Activated naive CD8-positive, alpha-beta T cell treated with anti-CD3 and anti-CD28 coated beads, Interleukin-2, amount 50 U/mL, for 24 hours (primary cell): ENCODE measurements at regions not wholly inside any gene's neighbourhood (a gene's known extent, or its start where the extent isn't known, plus 50 kb on each side); places are given as distances from the start of the nearest gene placed in this dataset.
"Not testable (repeated sequence)": the region's sequence is repeated elsewhere in the genome, so short reads cannot be mapped to it uniquely, and the experiment has no call there.

Experiments
- ATAC-seq: fragments of 150-1000 bp; cut with Tn5 transposase; one replicate; pipeline ENCODE4 v1.10.0; 2021
- DNase-seq: peaks from one replicate; pipeline ENCODE4 v3.0.0; 2021
- H3K27ac Mint-ChIP-seq: one replicate; pipeline ENCODE4 v1.8.0; 2021; ENCODE audit warnings: mild to moderate bottlenecking, mixed read lengths
- H3K27me3 Mint-ChIP-seq: one replicate; pipeline ENCODE4 v1.8.0; 2021; ENCODE audit warnings: mixed read lengths
- H3K36me3 Mint-ChIP-seq: one replicate; pipeline ENCODE4 v1.8.0; 2021; ENCODE audit warnings: low read depth, mixed read lengths
- H3K4me1 Mint-ChIP-seq: one replicate; pipeline ENCODE4 v1.8.0; 2021; ENCODE audit warnings: mixed read lengths
- H3K4me3 Mint-ChIP-seq: one replicate; pipeline ENCODE4 v1.8.0; 2021; ENCODE audit warnings: mild to moderate bottlenecking, moderate library complexity, mixed read lengths
- H3K9me3 Mint-ChIP-seq: one replicate; pipeline ENCODE4 v1.8.0; 2021; ENCODE audit warnings: mixed read lengths

DNA sequence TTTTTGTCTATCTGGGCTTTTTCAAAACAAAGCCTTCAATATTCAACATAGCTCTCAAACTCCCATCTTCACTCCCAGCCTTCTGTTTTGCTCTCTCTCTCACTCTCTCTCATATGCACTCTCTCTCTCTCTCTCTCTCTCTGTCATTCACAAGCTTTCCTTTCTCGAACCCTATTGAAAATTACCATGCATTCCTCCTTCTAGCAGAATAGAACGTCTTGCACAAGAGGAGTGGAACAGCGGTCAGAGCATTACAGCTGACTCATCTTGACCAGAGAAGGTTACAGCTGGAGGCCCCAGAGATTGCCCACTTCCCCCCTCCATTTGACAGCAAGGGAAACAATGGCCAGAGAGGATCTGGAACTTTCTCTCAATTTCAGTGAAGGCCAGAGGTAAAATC lies 51.0 kb upstream of the LIFR start:
- H3K4me3 Mint-ChIP-seq: no peak overlapping the region
- H3K36me3 Mint-ChIP-seq: no peaks in the 10 kb centered on the region
- no peaks in the 10 kb centered on the region for H3K9me3 Mint-ChIP-seq
- H3K27ac Mint-ChIP-seq: no peak overlapping the region
- no peak for DNase-seq
- no peak for ATAC-seq
- H3K4me1 Mint-ChIP-seq: no peaks in the 10 kb centered on the region
- peaks cover 18% of the 10 kb centered on the region for H3K27me3 Mint-ChIP-seq

DNA sequence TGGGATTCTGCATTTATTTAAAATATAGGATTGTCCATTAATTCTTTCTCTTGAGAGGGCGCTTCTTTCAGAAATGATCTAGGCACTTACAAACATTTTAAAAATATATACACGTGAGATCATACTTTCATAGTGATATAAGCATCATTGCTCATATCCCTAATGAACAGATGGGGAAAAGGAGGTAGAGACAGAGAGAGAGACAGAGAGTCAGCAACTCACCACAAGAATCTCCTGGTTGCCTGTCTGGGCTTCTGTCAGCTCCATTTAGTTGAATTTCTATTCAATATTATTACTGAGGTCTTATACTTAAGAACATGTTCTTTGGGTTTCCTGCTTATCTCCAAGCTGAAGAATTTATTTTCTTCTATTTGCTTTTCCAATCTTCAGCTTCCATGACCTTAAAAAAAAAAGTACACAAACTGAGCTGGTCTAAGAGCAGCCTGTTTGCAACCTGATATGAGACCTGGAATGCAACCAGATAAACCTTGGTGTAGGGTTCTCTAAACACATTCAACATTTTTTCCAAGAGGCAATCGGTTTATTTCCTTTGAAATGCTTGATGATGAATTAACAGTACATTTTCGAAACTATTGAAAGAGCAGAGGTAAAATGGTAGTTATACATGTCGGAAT lies 51.6 kb upstream of the LIFR start:
- Mint-ChIP-seq H3K4me3 (no peak overlapping the region), H3K36me3 (no peaks in the 10 kb centered on the region), H3K27ac (no peak overlapping the region), H3K27me3 (peaks cover 18% of the 10 kb centered on the region), H3K9me3 (no peaks in the 10 kb centered on the region), H3K4me1 (no peaks in the 10 kb centered on the region)
- ATAC-seq: no peak
- no peak for DNase-seq

DNA sequence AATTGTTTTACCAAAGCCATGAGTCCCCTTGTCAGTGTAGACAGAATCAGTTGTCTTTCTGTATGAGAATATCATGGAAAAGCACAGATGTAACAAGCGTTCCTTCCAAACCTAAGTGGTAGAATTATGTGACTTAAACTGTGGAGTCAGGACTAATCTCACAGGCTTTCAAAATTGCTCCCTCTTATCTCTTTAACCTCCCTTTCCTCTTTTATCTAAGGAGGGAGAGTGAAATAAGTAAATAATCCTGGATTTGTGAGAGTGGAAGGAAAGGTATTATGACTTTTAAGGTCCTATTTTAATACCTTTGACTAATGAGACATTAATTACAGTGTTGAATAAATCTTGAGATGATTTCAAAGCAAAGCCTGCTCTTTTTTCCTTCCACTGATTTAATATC lies 52.4 kb upstream of the LIFR start:
- Mint-ChIP-seq H3K27ac (no peak overlapping the region), H3K4me3 (no peak overlapping the region), H3K4me1 (no peaks in the 10 kb centered on the region), H3K27me3 (peaks cover 18% of the 10 kb centered on the region), H3K9me3 (no peaks in the 10 kb centered on the region), H3K36me3 (no peaks in the 10 kb centered on the region)
- no peak for ATAC-seq
- no peak for DNase-seq

DNA sequence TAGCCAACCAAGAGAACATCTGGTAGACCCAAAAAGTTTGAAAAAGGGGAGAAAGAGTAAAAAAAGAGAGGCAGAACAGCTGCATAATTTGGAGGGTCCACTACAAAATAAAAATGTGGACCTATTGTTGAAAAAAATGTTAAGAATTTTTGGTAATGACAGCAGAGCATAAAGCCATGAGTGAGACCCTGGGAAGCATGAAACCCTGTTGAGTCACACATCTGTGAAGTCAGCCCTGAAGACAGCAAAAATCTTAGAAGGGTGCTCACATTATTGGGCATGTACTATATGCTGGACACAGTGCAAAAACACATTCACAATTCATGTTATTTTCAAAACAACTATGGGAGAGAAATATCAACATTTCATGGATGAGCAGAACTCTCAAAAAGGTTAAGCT lies 56.4 kb upstream of the LIFR start:
- no peak overlapping the region for H3K27ac Mint-ChIP-seq
- DNase-seq (no peak), ATAC-seq (no peak)
- H3K4me3 Mint-ChIP-seq: no peak overlapping the region
- H3K9me3 Mint-ChIP-seq: peaks cover 6% of the 10 kb centered on the region
- H3K36me3 Mint-ChIP-seq: no peaks in the 10 kb centered on the region
- H3K27me3 Mint-ChIP-seq: peaks cover 4% of the 10 kb centered on the region
- no peaks in the 10 kb centered on the region for H3K4me1 Mint-ChIP-seq

DNA sequence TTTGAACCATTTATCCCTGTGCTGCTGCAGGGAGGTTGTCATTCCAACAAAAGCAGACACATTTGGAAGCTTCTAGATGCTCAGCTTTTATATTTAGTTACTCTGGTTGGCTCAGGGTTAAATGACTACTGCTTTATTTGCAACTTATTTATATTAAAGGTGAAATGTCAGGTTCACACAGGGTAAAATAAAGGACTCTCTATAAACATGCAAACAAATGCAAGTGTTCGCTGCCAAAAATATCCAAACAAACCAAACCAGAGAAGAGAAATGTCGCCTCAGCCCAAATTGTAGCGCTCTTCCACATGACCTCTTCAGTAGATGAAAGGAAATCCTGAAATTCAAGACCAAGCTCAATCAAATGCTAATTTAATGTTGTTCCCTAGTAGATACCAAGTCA lies 57.0 kb upstream of the LIFR start:
- Mint-ChIP-seq H3K27me3 (peaks cover 4% of the 10 kb centered on the region), H3K36me3 (no peaks in the 10 kb centered on the region), H3K9me3 (peaks cover 7% of the 10 kb centered on the region), H3K4me3 (no peak overlapping the region), H3K27ac (no peak overlapping the region), H3K4me1 (no peaks in the 10 kb centered on the region)
- DNase-seq (no peak), ATAC-seq (no peak)

DNA sequence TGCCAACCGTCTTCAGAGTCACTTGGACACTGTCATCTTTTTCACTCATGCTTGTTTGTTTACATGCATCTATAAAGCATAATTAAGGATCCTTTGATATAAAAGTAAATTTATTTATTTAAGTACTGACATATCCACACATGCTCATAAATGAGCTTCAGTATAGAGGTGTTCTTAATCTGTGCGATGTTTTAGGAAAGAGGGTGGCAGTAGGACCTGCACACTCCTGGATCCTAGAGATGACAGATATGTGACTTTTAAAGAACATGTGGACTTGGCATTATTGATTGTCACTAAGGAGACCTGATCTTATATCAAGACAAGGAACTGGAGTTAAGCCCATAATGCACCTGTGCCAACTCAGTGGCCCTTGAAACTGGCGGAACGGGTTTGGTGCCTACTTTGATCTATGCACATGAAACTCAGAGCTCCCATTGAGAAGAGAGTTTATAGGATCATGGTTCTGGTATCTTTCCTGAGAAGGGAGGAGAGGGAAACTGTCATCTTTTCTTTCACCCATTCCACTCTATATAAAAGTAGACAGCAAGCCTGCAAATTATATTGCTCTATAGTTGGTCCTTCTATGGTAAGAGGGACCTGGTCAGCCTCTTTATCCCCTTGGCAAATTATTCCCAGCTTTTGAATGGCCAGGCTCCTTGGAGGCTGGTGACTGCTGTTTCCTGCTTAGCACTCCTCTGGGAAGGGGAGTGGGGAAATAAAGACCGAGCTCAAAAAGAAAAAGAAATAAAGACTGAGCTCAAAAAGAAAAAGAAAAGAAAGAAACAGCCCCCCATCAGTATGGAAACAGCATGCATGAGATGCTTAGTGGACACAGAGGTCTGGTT lies 57.8 kb upstream of the LIFR start:
- H3K27ac Mint-ChIP-seq: no peak overlapping the region
- H3K27me3 Mint-ChIP-seq: no peaks in the 10 kb centered on the region
- ATAC-seq (no peak), DNase-seq (no peak)
- peaks cover 13% of the 10 kb centered on the region for H3K9me3 Mint-ChIP-seq
- no peaks in the 10 kb centered on the region for H3K36me3 Mint-ChIP-seq
- H3K4me3 Mint-ChIP-seq: no peak overlapping the region
- no peaks in the 10 kb centered on the region for H3K4me1 Mint-ChIP-seq

DNA sequence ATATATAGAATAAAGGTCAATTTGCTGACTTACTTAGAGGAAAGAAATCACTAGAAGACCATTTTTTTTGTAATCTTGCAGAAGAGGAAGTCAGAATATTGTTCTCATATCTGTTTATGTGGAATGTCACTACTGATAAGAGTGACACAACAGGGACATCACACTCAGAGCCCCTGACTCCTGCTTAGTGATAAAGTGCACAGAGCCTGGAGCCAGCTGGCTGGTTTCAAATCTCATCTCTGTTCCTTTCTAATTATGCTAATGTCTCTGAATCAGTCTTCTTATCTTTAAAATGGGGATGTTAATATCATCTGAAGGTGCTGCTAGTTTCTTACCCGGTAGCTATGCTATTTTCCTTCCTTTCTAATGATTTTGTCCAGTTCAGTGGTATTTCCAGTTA lies 58.6 kb upstream of the LIFR start:
- ATAC-seq (no peak), DNase-seq (no peak)
- Mint-ChIP-seq H3K27ac (no peak overlapping the region), H3K36me3 (no peaks in the 10 kb centered on the region), H3K27me3 (no peaks in the 10 kb centered on the region), H3K9me3 (peaks cover 16% of the 10 kb centered on the region), H3K4me3 (no peak overlapping the region), H3K4me1 (no peaks in the 10 kb centered on the region)

DNA sequence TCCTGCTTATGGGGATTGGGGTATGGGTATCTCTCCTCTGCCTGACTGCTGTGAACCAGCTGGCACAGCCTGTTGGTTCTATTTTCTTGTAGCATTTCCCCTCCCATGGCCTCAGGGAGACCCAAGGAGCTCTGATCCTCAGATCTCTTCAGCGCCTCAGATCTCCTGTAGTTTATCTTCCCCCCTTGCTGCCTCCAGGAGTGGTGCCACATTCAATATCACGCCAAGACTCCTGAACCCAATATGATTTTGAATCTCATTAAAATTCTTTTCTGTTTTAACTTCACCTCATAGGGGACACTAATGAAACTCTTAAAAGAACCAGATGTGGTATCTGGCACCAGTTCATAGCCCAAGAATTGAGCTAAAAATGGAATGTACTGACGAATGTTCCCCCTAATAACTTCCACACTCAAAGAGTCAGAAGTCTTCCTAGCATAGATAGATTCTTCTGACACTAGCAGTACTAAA lies 59.6 kb upstream of the LIFR start:
- no peak for ATAC-seq
- Mint-ChIP-seq H3K27ac (no peak overlapping the region), H3K9me3 (peaks cover 21% of the 10 kb centered on the region), H3K4me3 (no peak overlapping the region), H3K27me3 (no peaks in the 10 kb centered on the region), H3K4me1 (no peaks in the 10 kb centered on the region), H3K36me3 (no peaks in the 10 kb centered on the region)
- DNase-seq: no peak

DNA sequence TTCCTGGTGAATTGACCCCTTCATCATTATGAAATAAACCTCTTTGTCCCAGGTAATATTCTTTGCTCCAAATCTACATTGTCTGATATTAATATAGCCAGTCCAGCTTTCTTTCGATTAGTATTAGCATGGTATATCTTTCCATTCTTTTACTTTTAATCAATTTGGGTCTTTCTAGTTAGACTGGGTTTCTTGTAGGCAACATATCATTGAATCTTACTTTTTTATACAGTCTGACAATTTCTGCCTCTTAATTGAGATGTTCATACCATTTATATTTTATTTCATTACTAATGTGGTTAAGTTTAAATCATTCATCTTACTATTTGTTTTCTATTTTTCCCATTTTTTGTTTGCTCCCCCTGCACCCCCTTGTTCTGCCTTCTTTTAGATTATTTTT lies 61.7 kb upstream of the LIFR start:
- Mint-ChIP-seq H3K27ac (no peak overlapping the region), H3K9me3 (peaks cover 25% of the 10 kb centered on the region), H3K4me1 (no peaks in the 10 kb centered on the region), H3K27me3 (no peaks in the 10 kb centered on the region), H3K4me3 (no peak overlapping the region), H3K36me3 (no peaks in the 10 kb centered on the region)
- DNase-seq: no peak
- ATAC-seq: no peak

DNA sequence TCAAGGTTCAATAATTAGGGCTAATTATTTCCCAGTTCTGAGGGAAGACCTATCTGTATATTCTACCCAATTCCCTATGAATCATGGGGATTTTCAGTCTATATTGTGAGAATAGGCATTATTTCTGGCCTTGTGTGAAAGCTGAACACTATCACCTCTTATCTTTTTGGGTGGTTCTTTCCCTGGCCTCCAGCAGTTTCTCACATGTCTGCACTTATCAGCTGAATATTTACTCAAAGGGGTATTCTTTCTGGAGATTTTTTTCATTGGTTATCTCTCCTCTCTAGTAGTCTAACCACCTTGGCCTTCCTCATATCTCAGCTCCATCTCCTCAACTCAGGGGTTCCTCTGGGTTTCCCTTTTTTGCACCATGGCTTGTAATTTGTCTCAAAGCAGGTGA lies 64.9 kb upstream of the LIFR start:
- Mint-ChIP-seq H3K4me3 (no peak overlapping the region), H3K4me1 (no peaks in the 10 kb centered on the region), H3K27ac (no peak overlapping the region), H3K27me3 (peaks cover 4% of the 10 kb centered on the region), H3K36me3 (no peaks in the 10 kb centered on the region), H3K9me3 (peaks cover 22% of the 10 kb centered on the region)
- no peak for ATAC-seq
- DNase-seq: no peak

DNA sequence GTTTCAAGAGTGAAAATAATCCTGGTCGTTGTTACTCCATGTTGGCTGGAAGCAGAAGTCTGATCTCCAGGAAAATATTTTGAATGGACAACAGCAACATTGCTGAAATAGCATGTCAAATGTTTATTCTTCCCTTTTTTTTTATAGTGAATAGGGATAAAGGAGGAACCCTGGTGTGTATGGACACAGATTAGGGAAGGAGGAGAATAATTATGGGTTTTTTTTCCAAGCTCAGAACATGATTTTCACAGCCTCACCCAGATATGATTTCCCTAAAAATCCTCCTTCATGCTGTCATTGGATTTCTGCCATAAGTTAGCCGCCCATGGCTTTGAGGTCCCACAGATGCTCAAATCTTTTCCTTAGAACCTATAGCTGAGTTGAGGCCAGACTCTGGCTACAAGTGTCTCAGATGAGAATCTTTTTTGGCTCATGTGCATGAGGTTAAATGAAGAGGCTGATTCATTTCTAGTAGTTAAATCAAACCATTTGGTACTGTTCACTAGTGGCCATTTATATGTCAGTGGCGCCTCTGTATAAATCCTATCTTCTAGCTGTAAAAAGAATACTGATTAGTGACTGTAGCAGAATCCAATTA lies 65.5 kb upstream of the LIFR start:
- Mint-ChIP-seq H3K27me3 (peaks cover 4% of the 10 kb centered on the region), H3K4me3 (no peak overlapping the region), H3K36me3 (no peaks in the 10 kb centered on the region), H3K4me1 (no peaks in the 10 kb centered on the region), H3K27ac (no peak overlapping the region), H3K9me3 (peaks cover 19% of the 10 kb centered on the region)
- no peak for DNase-seq
- no peak for ATAC-seq

DNA sequence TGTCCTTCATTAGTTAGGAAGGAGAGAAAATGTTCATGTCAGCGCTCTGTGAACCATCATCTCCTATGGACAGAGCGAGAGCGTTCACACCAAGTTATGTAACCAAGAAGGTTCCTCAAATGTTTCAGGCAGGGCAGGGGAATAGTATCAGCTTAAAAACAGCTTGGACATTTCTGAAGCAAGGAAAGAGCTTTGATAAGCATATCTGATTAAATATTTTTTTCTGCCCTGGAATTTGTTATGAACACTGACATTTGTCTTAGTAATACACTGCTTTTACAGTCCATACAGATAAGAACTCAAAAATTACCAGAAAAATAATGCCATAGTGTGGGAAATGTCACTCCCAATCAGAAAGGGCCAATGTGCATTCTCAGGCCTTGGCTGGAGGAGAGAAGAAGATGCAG lies 66.3 kb upstream of the LIFR start:
- no peak overlapping the region for H3K27ac Mint-ChIP-seq
- no peak for ATAC-seq
- peaks cover 19% of the 10 kb centered on the region for H3K9me3 Mint-ChIP-seq
- peaks cover 4% of the 10 kb centered on the region for H3K27me3 Mint-ChIP-seq
- H3K4me3 Mint-ChIP-seq: no peak overlapping the region
- DNase-seq: no peak
- no peaks in the 10 kb centered on the region for H3K4me1 Mint-ChIP-seq
- H3K36me3 Mint-ChIP-seq: no peaks in the 10 kb centered on the region

DNA sequence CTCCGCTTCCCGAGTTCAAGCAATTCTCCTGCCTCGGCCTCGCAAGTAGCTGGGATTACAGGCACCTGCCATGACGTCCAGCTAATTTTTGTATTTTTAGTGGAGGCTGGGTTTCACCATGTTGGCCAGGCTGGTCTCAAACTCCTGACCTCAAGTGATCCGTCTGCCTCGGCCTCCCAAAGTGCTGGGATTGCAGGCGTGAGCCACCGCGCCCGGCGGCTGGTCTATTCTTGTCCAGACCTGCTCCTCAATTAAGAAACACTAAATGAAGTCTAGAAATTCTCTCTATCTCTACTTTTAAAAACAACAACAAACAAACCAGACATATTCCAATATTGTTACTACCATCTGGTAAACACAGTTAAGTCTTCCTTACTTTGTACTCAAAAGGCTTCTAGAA lies 68.1 kb upstream of the LIFR start:
- not testable (repeated sequence) for H3K36me3 Mint-ChIP-seq, DNase-seq, ATAC-seq, H3K27me3 Mint-ChIP-seq, H3K27ac Mint-ChIP-seq, H3K4me1 Mint-ChIP-seq, H3K4me3 Mint-ChIP-seq
- peaks cover 13% of the 10 kb centered on the region for H3K9me3 Mint-ChIP-seq

DNA sequence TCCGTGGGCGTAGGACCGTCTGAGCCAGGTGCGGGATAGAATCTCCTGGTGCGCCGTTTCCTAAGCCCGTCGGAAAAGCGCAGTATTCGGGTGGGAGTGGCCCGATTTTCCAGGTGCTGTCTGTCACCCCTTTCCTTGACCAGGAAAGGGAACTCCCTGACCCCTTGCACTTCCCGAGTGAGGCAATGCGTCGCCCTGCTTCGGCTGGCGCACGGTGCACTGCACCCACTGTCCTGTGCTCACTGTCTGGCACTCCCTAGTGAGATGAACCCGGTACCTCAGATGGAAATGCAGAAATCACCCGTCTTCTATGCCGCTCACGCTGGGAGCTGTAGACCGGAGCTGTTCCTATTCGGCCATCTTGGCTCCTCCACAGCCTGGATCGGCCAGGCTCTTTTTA lies 74.9 kb upstream of the LIFR start:
- peaks cover 11% of the 10 kb centered on the region for H3K9me3 Mint-ChIP-seq
- not testable (repeated sequence) for H3K27ac Mint-ChIP-seq, H3K4me1 Mint-ChIP-seq, H3K4me3 Mint-ChIP-seq, H3K36me3 Mint-ChIP-seq, DNase-seq, ATAC-seq, H3K27me3 Mint-ChIP-seq
